Brain microvascular endothelial cell (primary cell): ENCODE measurements at regions not wholly inside any gene's neighbourhood (a gene's known extent, or its start where the extent isn't known, plus 50 kb on each side); places are given as distances from the start of the nearest gene placed in this dataset.
A peak's percentile ranks its signal among the peaks of the same experiment; 100 is the strongest.

ENCODE experiments used
- DNase-seq: peaks from one replicate; pipeline ENCODE4 v3.0.0-alpha.2; 2020
- H3K27ac ChIP-seq: fragments of 250-450 bp; sonication (Bioruptor Pico); 2 replicates; pipeline ENCODE4 v1.5.1; 2020; ENCODE audit warnings: mild to moderate bottlenecking, moderate library complexity
- H3K27me3 ChIP-seq: fragments of 250-450 bp; sonication (Bioruptor Pico); replicated peaks from 2 replicates; pipeline ENCODE4 v1.5.1; 2020; ENCODE audit warnings: mild to moderate bottlenecking
- H3K36me3 ChIP-seq: fragments of 250-450 bp; sonication (Bioruptor Pico); replicated peaks from 2 replicates; pipeline ENCODE4 v1.5.1; 2020; ENCODE audit warnings: mild to moderate bottlenecking
- H3K4me3 ChIP-seq: 2 replicates; pipeline ENCODE4 v1.5.1; 2011; ENCODE audit warnings: low read depth, mild to moderate bottlenecking, control low read depth, low read length, moderate library complexity
- CTCF ChIP-seq: IDR thresholded peaks from 2 replicates; pipeline ENCODE4 v1.5.1; 2011; ENCODE audit warnings: low read depth, mild to moderate bottlenecking, moderate library complexity, low read length, control low read depth, inconsistent platforms; ENCODE audit errors: missing control alignments
- in situ Hi-C: cut with HindIII; loops from 2 replicates; pipeline ENCODE4 v1.10.0; 2017; ENCODE audit warnings: low sequenced_read_pairs, low pct_ligation_motif_present

GRCh38 chr5:56520986-56521730 lies 288.0 kb upstream of the ANKRD55 start:
- Histone ChIP-seq H3K36me3 (no peaks in the 10 kb centered on the region), H3K27me3 (no peaks in the 10 kb centered on the region), H3K4me3 (no peak overlapping the region), H3K27ac (no peak overlapping the region)
- TF ChIP-seq CTCF = no peak
- in situ Hi-C loops = no loop called here
- no peak for DNase-seq

DNA sequence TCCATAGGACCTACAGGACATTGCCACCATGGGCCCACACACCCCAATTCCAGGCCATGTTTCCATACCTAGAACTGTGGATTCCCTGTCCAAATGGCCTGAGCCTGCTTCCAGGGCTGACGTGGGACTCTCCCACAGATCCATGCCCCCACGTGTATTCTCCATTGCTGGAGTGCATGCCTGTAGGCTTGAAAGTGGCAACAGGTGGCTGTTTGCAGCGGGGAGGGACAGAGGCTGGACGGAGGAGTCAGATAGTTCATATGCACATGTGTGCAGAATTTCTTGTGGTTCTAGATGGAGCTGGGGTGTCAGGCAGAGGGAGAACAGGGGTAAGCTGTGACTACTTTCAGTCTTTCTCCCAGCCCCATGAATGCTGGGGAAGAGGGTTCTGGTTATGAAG lies 285.7 kb upstream of the ANKRD55 start:
- in situ Hi-C loops = no loop called here
- H3K27ac ChIP-seq = no peak overlapping the region
- no peaks in the 10 kb centered on the region for H3K36me3 ChIP-seq
- no peak overlapping the region for H3K4me3 ChIP-seq
- no peak for TF ChIP-seq CTCF
- no peaks in the 10 kb centered on the region for H3K27me3 ChIP-seq
- DNase-seq = no peak

DNA sequence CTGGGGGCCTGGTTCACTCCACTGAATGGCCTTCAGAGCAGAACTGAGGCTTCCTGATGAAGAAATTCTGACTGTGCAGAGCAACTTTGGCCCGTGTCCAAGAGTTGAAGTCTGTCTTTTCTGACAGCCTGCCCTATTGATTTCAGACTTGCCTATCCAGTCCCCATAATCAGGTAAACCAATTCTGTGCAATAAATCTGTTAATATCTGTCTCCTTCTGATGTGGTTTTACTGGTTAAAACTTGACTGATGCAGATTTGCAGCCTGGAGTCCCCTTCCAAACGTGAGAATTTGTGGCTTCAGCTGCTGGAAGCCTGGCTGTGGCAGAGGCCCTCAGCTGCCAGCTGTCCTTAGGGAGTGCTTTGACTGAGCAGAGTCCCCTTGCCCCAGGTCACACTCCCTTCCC lies 283.9 kb upstream of the ANKRD55 start:
- Histone ChIP-seq H3K4me3 (no peak overlapping the region), H3K36me3 (no peaks in the 10 kb centered on the region), H3K27me3 (no peaks in the 10 kb centered on the region), H3K27ac (no peak overlapping the region)
- peak; percentile 17 for DNase-seq
- TF ChIP-seq CTCF = no peak
- in situ Hi-C loops = no loop called here

GRCh38 chr5:56516441-56516840 lies 283.3 kb upstream of the ANKRD55 start:
- no peak for DNase-seq
- no peaks in the 10 kb centered on the region for H3K27me3 ChIP-seq
- H3K4me3 ChIP-seq = no peak overlapping the region
- no peaks in the 10 kb centered on the region for H3K36me3 ChIP-seq
- no peak for TF ChIP-seq CTCF
- in situ Hi-C loops = no loop called here
- H3K27ac ChIP-seq = no peak overlapping the region

GRCh38 chr5:56516035-56516434 lies 282.9 kb upstream of the ANKRD55 start:
- H3K27ac ChIP-seq = no peak overlapping the region
- in situ Hi-C loops = no loop called here

More at GRCh38 chr5:56516035-56516434, 282.9 kb upstream of the ANKRD55 start:
- Histone ChIP-seq H3K36me3 (no peaks in the 10 kb centered on the region), H3K27me3 (no peaks in the 10 kb centered on the region), H3K4me3 (no peak overlapping the region)
- TF ChIP-seq CTCF = no peak
- DNase-seq = no peak
